Neural cell (in vitro differentiated cells): ENCODE measurements at regions not wholly inside any gene's neighbourhood (a gene's known extent, or its start where the extent isn't known, plus 50 kb on each side); places are given as distances from the start of the nearest gene placed in this dataset.

Experiments
- CTCF ChIP-seq: fragments of 450-650 bp; IDR thresholded peaks from 2 replicates; pipeline ENCODE4 v1.5.1; 2014; ENCODE audit warnings: antibody characterized with exemption, mild to moderate bottlenecking, moderate library complexity; ENCODE audit not compliant: poor library complexity, severe bottlenecking
- EP300 ChIP-seq: fragments of 450-650 bp; conservative IDR thresholded peaks from 2 replicates; pipeline ENCODE4 v1.6.1; 2014; ENCODE audit warnings: antibody characterized with exemption, mild to moderate bottlenecking, moderate library complexity; ENCODE audit not compliant: poor library complexity, severe bottlenecking
- EZH2 ChIP-seq: fragments of 200-600, 300-800 bp; shearing (Covaris generic), sonication (generic); IDR thresholded peaks from 2 replicates; pipeline ENCODE4 v1.6.1; 2014; ENCODE audit warnings: antibody characterized with exemption, low read length, borderline replicate concordance, mild to moderate bottlenecking; ENCODE audit not compliant: insufficient read depth, poor library complexity, severe bottlenecking
- MXI1 ChIP-seq: fragments of 450-650 bp; conservative IDR thresholded peaks from 2 replicates; pipeline ENCODE4 v1.6.1; 2014; ENCODE audit warnings: antibody characterized with exemption, mild to moderate bottlenecking; ENCODE audit not compliant: poor library complexity, severe bottlenecking
- POLR2AphosphoS5 ChIP-seq: IDR thresholded peaks from 2 replicates; pipeline ENCODE4 v1.6.1; 2012
- RAD21 ChIP-seq: fragments of 450-650 bp; conservative IDR thresholded peaks from 2 replicates; pipeline ENCODE4 v1.6.1; 2014; ENCODE audit warnings: antibody characterized with exemption, mild to moderate bottlenecking, moderate library complexity
- REST ChIP-seq: IDR thresholded peaks from 2 replicates; pipeline ENCODE4 v1.6.1; 2012; ENCODE audit warnings: borderline replicate concordance
- SMC3 ChIP-seq: fragments of 450-650 bp; conservative IDR thresholded peaks from 2 replicates; pipeline ENCODE4 v1.6.1; 2014; ENCODE audit warnings: antibody characterized with exemption, mild to moderate bottlenecking, moderate library complexity; ENCODE audit not compliant: poor library complexity
- TAF1 ChIP-seq: IDR thresholded peaks from 2 replicates; pipeline ENCODE4 v1.6.1; 2012; ENCODE audit warnings: low read depth

- TF ChIP-seq TAF1, result no peak
- TF ChIP-seq CTCF, result no peak
- no peak for TF ChIP-seq EP300
- TF ChIP-seq SMC3, result no peak
- TF ChIP-seq EZH2, result no peak
- no peak for TF ChIP-seq REST
- no peak for TF ChIP-seq POLR2AphosphoS5
- TF ChIP-seq RAD21, result no peak
- no peak for TF ChIP-seq MXI1
Measured at GRCh38 chr20:40049854-40050253, 639.2 kb downstream of the MAFB start.
